Mesenchymal stem cell (in vitro differentiated cells and primary cell): ENCODE measurements at regions not wholly inside any gene's neighbourhood (a gene's known extent, or its start where the extent isn't known, plus 50 kb on each side); places are given as distances from the start of the nearest gene placed in this dataset.
"Not testable (repeated sequence)": the region's sequence is repeated elsewhere in the genome, so short reads cannot be mapped to it uniquely, and the experiment has no call there.

Experiments
- DNase-seq: peaks from one replicate; pipeline ENCODE4 v3.0.0-alpha.2; 2013
- H2AFZ ChIP-seq: one replicate; pipeline ENCODE4 v1.6.1; 2013; ENCODE audit warnings: low read depth, mild to moderate bottlenecking, control low read depth, inconsistent platforms, low read length, moderate library complexity
- H2AK5ac ChIP-seq: 2 replicates; pipeline ENCODE4 v1.6.1; 2013; ENCODE audit warnings: low read length, moderate library complexity, mild to moderate bottlenecking, inconsistent platforms; ENCODE audit not compliant: severe bottlenecking
- H2BK120ac ChIP-seq: one replicate; pipeline ENCODE4 v1.6.1; 2013; ENCODE audit warnings: low read depth, mild to moderate bottlenecking, inconsistent platforms, low read length, moderate library complexity
- H2BK12ac ChIP-seq, 2 experiments: one replicate each; pipeline ENCODE4 v1.6.1; 2013; ENCODE audit warnings: inconsistent platforms in 2 of 2, low read length in 2 of 2, mild to moderate bottlenecking in 2 of 2, moderate library complexity in 2 of 2, control low read depth in 1 of 2
- H2BK15ac ChIP-seq: one replicate; pipeline ENCODE4 v1.6.1; 2013; ENCODE audit warnings: mild to moderate bottlenecking, low read depth, inconsistent platforms; ENCODE audit not compliant: poor library complexity, severe bottlenecking
- H2BK5ac ChIP-seq: 2 replicates; pipeline ENCODE4 v1.6.1; 2013; ENCODE audit warnings: low read depth, mild to moderate bottlenecking, low read length, control low read depth, inconsistent platforms; ENCODE audit not compliant: poor library complexity, severe bottlenecking
- H3K14ac ChIP-seq, 2 experiments: one replicate each; pipeline ENCODE4 v1.6.1; 2013; ENCODE audit warnings: inconsistent platforms in 2 of 2, low read length in 2 of 2, control low read depth in 1 of 2, mild to moderate bottlenecking in 1 of 2, moderate library complexity in 1 of 2
- H3K18ac ChIP-seq, 2 experiments: one replicate each; pipeline ENCODE4 v1.6.1; 2013; ENCODE audit warnings: inconsistent platforms in 2 of 2, low read length in 2 of 2, control low read depth in 1 of 2, low read depth in 1 of 2, mild to moderate bottlenecking in 1 of 2
- H3K23ac ChIP-seq, 2 experiments: one replicate each; pipeline ENCODE4 v1.6.1; 2013; ENCODE audit warnings: inconsistent platforms in 2 of 2, low read length in 2 of 2, mild to moderate bottlenecking in 2 of 2, moderate library complexity in 2 of 2, control low read depth in 1 of 2
- H3K27ac ChIP-seq: 2 replicates; pipeline ENCODE4 v1.5.1; 2013; ENCODE audit warnings: mild to moderate bottlenecking, moderate library complexity, low read length, control low read depth, inconsistent platforms; ENCODE audit not compliant: poor library complexity, severe bottlenecking
- H3K27me3 ChIP-seq, 2 experiments: 2 replicates each; pipeline versions ENCODE4 v1.6.1 to v1.7.0; 2013; ENCODE audit warnings: low read length in 2 of 2, mild to moderate bottlenecking in 2 of 2, moderate library complexity in 2 of 2, control low read depth in 1 of 2, inconsistent platforms in 1 of 2; ENCODE audit not compliant: control insufficient read depth in 1 of 2, insufficient read depth in 1 of 2
- H3K36me3 ChIP-seq, 2 experiments: 2 replicates each; pipeline versions ENCODE4 v1.6.1 to v1.7.0; 2013; ENCODE audit warnings: low read length in 2 of 2, control low read depth in 1 of 2, inconsistent platforms in 1 of 2, low read depth in 1 of 2, mild to moderate bottlenecking in 1 of 2; ENCODE audit not compliant: insufficient read depth in 2 of 2, control insufficient read depth in 1 of 2
- H3K4ac ChIP-seq, 2 experiments: one replicate each; pipeline ENCODE4 v1.6.1; 2013; ENCODE audit warnings: inconsistent platforms in 2 of 2, low read length in 2 of 2, mild to moderate bottlenecking in 2 of 2, moderate library complexity in 2 of 2, control low read depth in 1 of 2, low read depth in 1 of 2
- H3K4me1 ChIP-seq: 2 replicates; pipeline ENCODE4 v1.6.1; 2013; ENCODE audit warnings: low read depth, low read length, control low read depth; ENCODE audit not compliant: control insufficient read depth, insufficient read depth
- H3K4me2 ChIP-seq: 2 replicates; pipeline ENCODE4 v1.6.1; 2013; ENCODE audit warnings: low read length, mild to moderate bottlenecking, inconsistent platforms; ENCODE audit not compliant: poor library complexity, severe bottlenecking
- H3K4me3 ChIP-seq, 2 experiments: 2 replicates each; pipeline versions ENCODE4 v1.5.1 to v1.7.0; 2013; ENCODE audit warnings: low read length in 2 of 2, mild to moderate bottlenecking in 2 of 2, control low read depth in 1 of 2, low read depth in 1 of 2; ENCODE audit not compliant: insufficient read depth in 1 of 2
- H3K79me1 ChIP-seq: replicated peaks from 2 replicates; pipeline ENCODE4 v1.6.1; 2013; ENCODE audit warnings: mild to moderate bottlenecking, control low read depth, low read length, inconsistent platforms; ENCODE audit not compliant: poor library complexity, severe bottlenecking
- H3K9ac ChIP-seq: 2 replicates; pipeline ENCODE4 v1.7.0; 2013; ENCODE audit warnings: mild to moderate bottlenecking, low read length, moderate library complexity
- H3K9me3 ChIP-seq: 2 replicates; pipeline ENCODE4 v1.7.0; 2013; ENCODE audit warnings: mild to moderate bottlenecking, low read length; ENCODE audit not compliant: control insufficient read depth
- H4K8ac ChIP-seq: one replicate; pipeline ENCODE4 v1.6.1; 2013; ENCODE audit warnings: inconsistent platforms, mild to moderate bottlenecking, low read length, moderate library complexity
- H4K91ac ChIP-seq: one replicate; pipeline ENCODE4 v1.6.1; 2013; ENCODE audit warnings: mild to moderate bottlenecking, low read length, inconsistent platforms
- WGBS: methylation state at CpG from one replicate; pipeline ENCODE4 v1.1.7; 2013; ENCODE audit warnings: mixed read lengths; 5-methylcytosine and 5-hydroxymethylcytosine counted together

DNA sequence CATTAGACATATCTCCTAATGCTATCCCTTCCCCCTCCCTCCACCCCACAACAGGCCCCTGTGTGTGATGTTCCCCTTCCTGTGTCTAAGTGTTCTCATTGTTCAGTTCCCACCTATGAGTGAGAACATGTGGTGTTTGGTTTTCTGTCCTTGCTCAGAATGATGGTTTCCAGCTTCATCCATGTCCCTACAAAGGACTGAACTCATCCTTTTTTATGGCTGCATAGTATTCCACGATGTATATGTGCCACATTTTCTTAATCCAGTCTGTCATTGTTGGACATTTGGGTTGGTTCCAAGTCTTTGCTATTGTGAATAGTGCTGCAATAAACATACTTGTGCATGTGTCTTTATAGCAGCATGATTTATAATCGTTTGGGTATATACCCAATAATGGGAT lies 71.2 kb upstream of the ZNF519 start:
- not testable (repeated sequence) for H2BK12ac ChIP-seq, H3K4me1 ChIP-seq
- WGBS: no CpG with 5 or more reads among the region's 2 CpGs

DNA sequence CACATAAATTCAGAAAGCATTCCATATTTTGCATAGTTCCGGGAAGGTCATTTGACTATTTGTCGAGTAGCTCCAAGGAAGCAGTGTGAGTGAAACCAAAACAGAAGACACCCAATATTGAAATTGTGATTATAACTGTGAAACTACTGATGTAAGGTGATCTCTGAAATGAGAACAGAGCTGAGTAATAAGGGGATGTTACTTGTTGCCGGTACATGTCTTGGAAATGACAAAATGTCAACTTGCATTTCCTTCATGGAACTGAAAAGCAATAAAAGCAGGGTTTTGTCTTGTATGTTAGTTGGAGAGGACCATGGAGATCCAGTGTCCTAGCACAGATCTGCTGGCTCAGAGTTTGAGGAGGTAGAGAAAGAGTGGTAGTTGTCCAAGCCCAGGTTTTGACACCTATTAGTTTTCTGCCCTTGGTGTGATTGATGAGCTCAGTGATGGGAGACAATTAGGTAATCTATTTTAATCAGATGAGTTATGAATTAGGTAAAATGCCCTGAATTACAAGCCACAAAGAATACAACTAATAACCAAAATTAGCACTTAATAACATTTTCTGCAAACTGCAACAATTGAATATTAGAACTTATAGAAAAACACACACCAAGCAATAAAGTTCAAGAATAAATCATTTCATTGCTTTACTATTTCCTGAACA lies 58.7 kb upstream of the ZNF519 start:
- H4K8ac ChIP-seq, H3K4me2 ChIP-seq, H3K27ac ChIP-seq, H2BK12ac ChIP-seq, H3K14ac ChIP-seq, H3K23ac ChIP-seq, H3K9me3 ChIP-seq, DNase-seq, H3K4ac ChIP-seq, H3K18ac ChIP-seq, H3K4me3 ChIP-seq, H3K4me1 ChIP-seq, H2BK5ac ChIP-seq, H2BK120ac ChIP-seq, H4K91ac ChIP-seq, H2BK15ac ChIP-seq, H2AFZ ChIP-seq, H3K79me1 ChIP-seq, H3K27me3 ChIP-seq, H3K36me3 ChIP-seq, H2AK5ac ChIP-seq, H3K9ac ChIP-seq: not testable (repeated sequence)
- WGBS: 82% methylated on average over 2 of the region's 3 CpGs

More for the DNA sequence above, 71.2 kb upstream of the ZNF519 start:
- H3K36me3 ChIP-seq, H3K14ac ChIP-seq, H3K79me1 ChIP-seq, H3K18ac ChIP-seq, H3K27me3 ChIP-seq, H3K27ac ChIP-seq, H3K4ac ChIP-seq, H4K91ac ChIP-seq, H2BK120ac ChIP-seq, H3K4me2 ChIP-seq, H2AFZ ChIP-seq, H3K9ac ChIP-seq, H3K4me3 ChIP-seq, H4K8ac ChIP-seq, H2AK5ac ChIP-seq, H2BK15ac ChIP-seq, DNase-seq, H2BK5ac ChIP-seq, H3K9me3 ChIP-seq, H3K23ac ChIP-seq: not testable (repeated sequence)

DNA sequence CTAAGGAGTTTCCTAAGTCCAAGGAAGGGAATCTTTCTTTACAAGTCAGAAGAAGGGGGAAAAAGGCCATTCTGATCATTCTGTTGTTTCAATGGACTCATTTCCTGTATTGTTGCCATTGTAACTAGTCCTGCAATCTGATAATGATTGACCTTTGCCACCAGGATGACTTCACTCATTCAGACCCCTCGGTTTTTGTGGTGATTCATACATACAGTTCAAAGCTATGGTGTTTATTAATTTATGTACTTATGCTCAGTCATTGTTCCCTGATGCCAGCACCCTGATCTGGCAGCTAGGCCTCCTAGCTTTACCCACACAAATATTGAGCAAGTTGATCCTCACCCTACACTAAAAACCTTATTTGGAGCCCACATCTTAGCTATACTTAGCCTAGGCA lies 57.6 kb upstream of the ZNF519 start:
- no peak overlapping the region for H2BK15ac ChIP-seq
- H3K18ac ChIP-seq: no peak overlapping the region
- H2BK120ac ChIP-seq: no peak overlapping the region
- no peak overlapping the region for H3K14ac ChIP-seq
- no peak overlapping the region for H2BK5ac ChIP-seq
- H3K23ac ChIP-seq: no peak overlapping the region
- no peak overlapping the region for H2AFZ ChIP-seq
- H3K4ac ChIP-seq: no peak overlapping the region
- H3K27me3 ChIP-seq: no peaks in the 10 kb centered on the region
- no peak overlapping the region for H3K27ac ChIP-seq
- H4K8ac ChIP-seq: no peak overlapping the region
- no peaks in the 10 kb centered on the region for H3K4me1 ChIP-seq
- no peak overlapping the region for H2BK12ac ChIP-seq
- peak overlapping the region; percentile 70 for H3K9ac ChIP-seq
- H3K4me3 ChIP-seq: no peak overlapping the region
- no CpG with 5 or more reads among the region's 1 CpG for WGBS
- H3K36me3 ChIP-seq: no peaks in the 10 kb centered on the region
- no peak overlapping the region for H4K91ac ChIP-seq
- H3K9me3 ChIP-seq: no peaks in the 10 kb centered on the region
- no peaks in the 10 kb centered on the region for H3K79me1 ChIP-seq
- DNase-seq: no peak
- H2AK5ac ChIP-seq: no peak overlapping the region
- H3K4me2 ChIP-seq: no peak overlapping the region

DNA sequence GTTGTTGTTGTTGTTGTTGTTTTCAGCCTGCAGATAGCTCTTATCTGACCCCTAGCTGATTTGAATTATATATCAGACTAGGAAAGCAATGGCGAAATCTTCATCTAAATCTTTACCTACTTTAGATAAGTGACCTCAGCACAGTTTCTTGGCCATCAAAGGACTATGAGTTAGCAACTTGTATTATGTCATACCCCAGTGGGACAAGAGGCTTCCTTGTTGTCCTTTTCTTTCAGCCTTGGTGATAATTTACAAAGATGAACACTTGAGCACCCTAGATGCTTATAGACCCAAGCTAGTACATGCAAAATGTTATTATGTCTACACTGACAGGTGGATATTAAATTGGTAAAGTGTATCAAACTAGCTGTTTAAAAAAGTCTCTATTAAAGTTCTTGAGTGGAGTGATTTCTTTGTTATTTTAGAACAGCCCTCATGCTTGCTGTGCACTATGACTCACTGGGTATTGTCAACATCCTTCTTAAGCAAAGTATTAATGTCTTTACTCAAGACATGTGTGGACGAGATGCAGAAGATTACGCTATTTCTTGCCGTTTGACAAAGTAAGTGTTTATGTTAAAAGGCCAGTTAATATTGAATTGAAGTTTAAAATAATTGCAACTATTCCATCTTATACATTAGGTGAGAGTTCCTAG lies 56.6 kb upstream of the ZNF519 start:
- not testable (repeated sequence) for DNase-seq, H2AFZ ChIP-seq, H3K4me3 ChIP-seq, H3K4ac ChIP-seq, H3K4me1 ChIP-seq, H3K79me1 ChIP-seq, H3K27ac ChIP-seq, H4K8ac ChIP-seq, H3K18ac ChIP-seq, H2BK15ac ChIP-seq, H2BK120ac ChIP-seq, H3K14ac ChIP-seq, H4K91ac ChIP-seq, H3K36me3 ChIP-seq, H3K9me3 ChIP-seq, H2AK5ac ChIP-seq, H2BK12ac ChIP-seq, H3K27me3 ChIP-seq, H3K4me2 ChIP-seq, H3K23ac ChIP-seq, H2BK5ac ChIP-seq
- no CpG with 5 or more reads among the region's 4 CpGs for WGBS
- H3K9ac ChIP-seq: peak overlapping the region; percentile 70
